Tibial artery (tissue), 4 donors: ENCODE measurements at regions not wholly inside any gene's neighbourhood (a gene's known extent, or its start where the extent isn't known, plus 50 kb on each side); places are given as distances from the start of the nearest gene placed in this dataset.

Experiments used
- DNase-seq, 2 donors: peaks; one replicate each; pipeline ENCODE4 v3.0.0-alpha.2; 2019
- H3K27ac ChIP-seq, 2 donors: fragments of 200-600 bp; sonication (generic) in 1 of 2; 1 replicate in 1 of 2; 2 replicates in 1 of 2; pipeline ENCODE4 v1.5.1; 2018 to 2019; ENCODE audit warnings: mild to moderate bottlenecking in 1 of 2
- H3K27me3 ChIP-seq, 2 donors: fragments of 200-600 bp; sonication (generic) in 1 of 2; one replicate each; pipeline versions ENCODE4 v1.5.1 to v1.6.0; 2016 to 2019
- H3K36me3 ChIP-seq, 3 donors: fragments of 200-600 bp; sonication (generic) in 2 of 3; one replicate each; pipeline ENCODE4 v1.5.1; 2016 to 2019; ENCODE audit warnings: mild to moderate bottlenecking in 2 of 3
- H3K4me1 ChIP-seq, 4 donors: fragments of 200-600 bp; sonication (generic) in 2 of 4; 1 replicate in 3 of 4; 2 replicates in 1 of 4; pipeline ENCODE4 v1.5.1; 2016 to 2019
- H3K4me3 ChIP-seq, 2 donors: fragments of 200-600 bp; sonication (generic) in 1 of 2; 1 replicate in 1 of 2; 2 replicates in 1 of 2; pipeline ENCODE4 v1.5.1; 2018 to 2019; ENCODE audit warnings: mild to moderate bottlenecking in 2 of 2
- H3K9me3 ChIP-seq, 3 donors: fragments of 200-600 bp; sonication (generic) in 1 of 3; one replicate each; pipeline ENCODE4 v1.5.1; 2016 to 2019
- CTCF ChIP-seq, 2 experiments: fragments of 200-600 bp in 1 of 2; fragments of 450-650 bp in 1 of 2; IDR thresholded peaks; one replicate each; pipeline ENCODE4 v1.5.1; 2017 to 2019; ENCODE audit warnings: antibody characterized with exemption in 2 of 2, mild to moderate bottlenecking in 1 of 2, moderate library complexity in 1 of 2
- intact Hi-C: fragments of 100-400 bp; cut with DNase I; formaldehyde crosslinking; loops from one replicate; pipeline ENCODE4 v1.15.0; 2023; ENCODE audit warnings: low total_unique reads

GRCh38 chr1:221912230-221912629 is 170.3 kb upstream of the DUSP10 start:
- no peaks in the 10 kb centered on the region for H3K27me3 ChIP-seq
- H3K36me3 ChIP-seq, result no peaks in the 10 kb centered on the region
- no peak overlapping the region for H3K4me3 ChIP-seq
- intact Hi-C loops, result no loop called here
- DNase-seq, result no peak
- no peaks in the 10 kb centered on the region for H3K4me1 ChIP-seq
- TF ChIP-seq CTCF (IDR thresholded peaks at IDR 0.05), result no peak
- H3K9me3 ChIP-seq, result no peaks in the 10 kb centered on the region
- H3K27ac ChIP-seq, result no peak overlapping the region

- H3K27ac ChIP-seq, result no peak overlapping the region
- no peaks in the 10 kb centered on the region for H3K36me3 ChIP-seq
- no peaks in the 10 kb centered on the region for H3K27me3 ChIP-seq
- no peak for TF ChIP-seq CTCF (IDR thresholded peaks at IDR 0.05)
- DNase-seq, result no peak
- no peaks in the 10 kb centered on the region for H3K9me3 ChIP-seq
- intact Hi-C loops, result no loop called here
- H3K4me3 ChIP-seq, result no peak overlapping the region
- H3K4me1 ChIP-seq, result no peaks in the 10 kb centered on the region
These were observed 169.8 kb upstream of the DUSP10 start for GRCh38 chr1:221911714-221912113.

- no peaks in the 10 kb centered on the region for H3K9me3 ChIP-seq
- no peak overlapping the region for H3K4me3 ChIP-seq
- H3K36me3 ChIP-seq, result no peaks in the 10 kb centered on the region
- no peaks in the 10 kb centered on the region for H3K4me1 ChIP-seq
- DNase-seq, result no peak
- no peak overlapping the region for H3K27ac ChIP-seq
- TF ChIP-seq CTCF (IDR thresholded peaks at IDR 0.05), result no peak
- no peaks in the 10 kb centered on the region for H3K27me3 ChIP-seq
- intact Hi-C loops, result no loop called here
These were observed 168.3 kb upstream of the DUSP10 start for GRCh38 chr1:221910222-221910621.

DNA sequence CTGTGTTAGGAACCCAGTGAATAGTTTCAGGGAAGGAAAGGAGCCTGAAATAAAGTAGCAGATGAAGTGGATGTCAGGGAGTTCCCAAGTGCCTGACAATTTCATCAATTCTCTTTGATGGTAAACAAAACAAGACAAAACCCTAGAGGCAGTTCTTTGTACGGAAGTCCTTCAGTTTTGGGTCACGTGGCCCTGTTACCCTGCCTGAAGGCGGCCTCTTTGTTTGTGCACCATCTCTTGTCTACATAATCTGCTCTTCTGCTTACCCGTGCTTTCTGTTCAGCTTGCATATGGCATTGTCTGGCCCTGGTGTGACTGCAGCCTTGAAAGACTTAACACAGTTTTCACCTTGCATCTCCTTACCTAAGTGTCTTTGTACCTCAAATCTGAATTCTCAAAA is 166.7 kb upstream of the DUSP10 start:
- intact Hi-C loops, result no loop called here
- H3K9me3 ChIP-seq, result no peaks in the 10 kb centered on the region
- no peak for DNase-seq
- H3K27ac ChIP-seq, result no peak overlapping the region
- no peaks in the 10 kb centered on the region for H3K27me3 ChIP-seq
- H3K4me1 ChIP-seq, result no peaks in the 10 kb centered on the region
- H3K4me3 ChIP-seq, result no peak overlapping the region
- no peak for TF ChIP-seq CTCF (IDR thresholded peaks at IDR 0.05)
- no peaks in the 10 kb centered on the region for H3K36me3 ChIP-seq

GRCh38 chr1:221907166-221907932 is 165.5 kb upstream of the DUSP10 start:
- no peaks in the 10 kb centered on the region for H3K4me1 ChIP-seq
- no peaks in the 10 kb centered on the region for H3K36me3 ChIP-seq
- no peak overlapping the region for H3K27ac ChIP-seq
- H3K27me3 ChIP-seq, result no peaks in the 10 kb centered on the region
- no peak overlapping the region for H3K4me3 ChIP-seq
- no peaks in the 10 kb centered on the region for H3K9me3 ChIP-seq
- no peak for DNase-seq
- no peak for TF ChIP-seq CTCF (IDR thresholded peaks at IDR 0.05)
- intact Hi-C loops, result no loop called here

GRCh38 chr1:221905802-221906201 is 163.9 kb upstream of the DUSP10 start:
- no peak overlapping the region for H3K27ac ChIP-seq
- no peak for DNase-seq
- H3K4me1 ChIP-seq, result no peaks in the 10 kb centered on the region
- no peak for TF ChIP-seq CTCF (IDR thresholded peaks at IDR 0.05)
- no peaks in the 10 kb centered on the region for H3K27me3 ChIP-seq
- H3K36me3 ChIP-seq, result no peaks in the 10 kb centered on the region
- H3K9me3 ChIP-seq, result no peaks in the 10 kb centered on the region
- intact Hi-C loops, result no loop called here
- H3K4me3 ChIP-seq, result no peak overlapping the region
